Activated B cell treated with CpG ODN at 0.5 μM for 24 hours (primary cell): ENCODE measurements at regions not wholly inside any gene's neighbourhood (a gene's known extent, or its start where the extent isn't known, plus 50 kb on each side); places are given as distances from the start of the nearest gene placed in this dataset.

Source experiments
- ATAC-seq: fragments of 200-7000 bp; cut with Tn5 transposase; one replicate; pipeline ENCODE4 v1.10.0; 2021; ENCODE audit warnings: low read depth, mild to moderate bottlenecking, moderate library complexity
- CTCF ChIA-PET: fragments of 350-600 bp; sonication (Branson Sonifier 250); formaldehyde crosslinking; loops from one replicate; lab custom pipeline; 2021; ENCODE audit warnings: antibody characterized with exemption; lab: Charles Lee
- POLR2A ChIA-PET: fragments of 350-600 bp; sonication (Branson Sonifier 250); formaldehyde crosslinking; loops from one replicate; lab custom pipeline; 2021; ENCODE audit warnings: antibody characterized with exemption; lab: Charles Lee
- DNase-seq: peaks from one replicate; pipeline ENCODE4 v3.0.0; 2022
- H3K27ac Mint-ChIP-seq: one replicate; pipeline ENCODE4 v1.8.0; 2020; ENCODE audit warnings: mixed read lengths
- H3K27me3 Mint-ChIP-seq: one replicate; pipeline ENCODE4 v1.8.0; 2021; ENCODE audit warnings: mixed read lengths
- H3K36me3 Mint-ChIP-seq: one replicate; pipeline ENCODE4 v1.8.0; 2021; ENCODE audit warnings: low read depth, mixed read lengths
- H3K4me1 Mint-ChIP-seq: one replicate; pipeline ENCODE4 v1.8.0; 2021; ENCODE audit warnings: mixed read lengths
- H3K4me3 Mint-ChIP-seq: one replicate; pipeline ENCODE4 v1.8.0; 2020; ENCODE audit warnings: mild to moderate bottlenecking, mixed read lengths
- H3K9me3 Mint-ChIP-seq: one replicate; pipeline ENCODE4 v1.8.0; 2020; ENCODE audit warnings: mixed read lengths
- CTCF ChIP-seq: fragments of 200-600 bp; IDR thresholded peaks from one replicate; pipeline ENCODE4 v1.8.0; 2022; ENCODE audit warnings: antibody characterized with exemption, mild to moderate bottlenecking
- intact Hi-C: fragments of 100-400 bp; cut with micrococcal nuclease; formaldehyde crosslinking; loops from one replicate; pipeline ENCODE4 v1.15.1; 2024

- Mint-ChIP-seq H3K27ac (no peak overlapping the region), H3K4me3 (no peak overlapping the region), H3K9me3 (no peaks in the 10 kb centered on the region), H3K27me3 (peaks cover 15% of the 10 kb centered on the region), H3K36me3 (no peaks in the 10 kb centered on the region), H3K4me1 (peaks cover 3% of the 10 kb centered on the region)
- no peak for TF ChIP-seq CTCF
- intact Hi-C loops, result no loop called here
- ChIA-PET POLR2A (no interaction called here), CTCF (no interaction called here)
- ATAC-seq, result no peak
- DNase-seq, result no peak
Measured at GRCh38 chr9:136608348-136609159, 54.2 kb upstream of the EGFL7 start.

- TF ChIP-seq CTCF, result no peak
- Mint-ChIP-seq H3K36me3 (no peaks in the 10 kb centered on the region), H3K27me3 (peaks cover 15% of the 10 kb centered on the region), H3K27ac (no peak overlapping the region), H3K4me1 (peaks cover 3% of the 10 kb centered on the region), H3K9me3 (no peaks in the 10 kb centered on the region), H3K4me3 (no peak overlapping the region)
- ATAC-seq (no peak), DNase-seq (no peak)
- CTCF ChIA-PET, result no interaction called here
- POLR2A ChIA-PET, result interaction anchor here (0.7 to 1.5 kb wide), 2 partner anchors 12 to 120 kb away, joined by 3 read pairs; no protein-coding TSS in a partner anchor
- intact Hi-C loops, result no loop called here
Measured at GRCh38 chr9:136607334-136607919, 55.3 kb upstream of the EGFL7 start.

- Mint-ChIP-seq H3K36me3 (no peaks in the 10 kb centered on the region), H3K27me3 (peaks cover 15% of the 10 kb centered on the region), H3K4me3 (no peak overlapping the region), H3K4me1 (peaks cover 3% of the 10 kb centered on the region), H3K27ac (no peak overlapping the region), H3K9me3 (no peaks in the 10 kb centered on the region)
- no peak for DNase-seq
- no peak for ATAC-seq
- ChIA-PET POLR2A (interaction anchor here (1.5 kb wide), 1 partner anchor 13 kb away, joined by 3 read pairs; no protein-coding TSS in a partner anchor), CTCF (no interaction called here)
- intact Hi-C loops, result no loop called here
- no peak for TF ChIP-seq CTCF
Measured at GRCh38 chr9:136606687-136607333, 55.9 kb upstream of the EGFL7 start.

- no peak for ATAC-seq
- H3K36me3 Mint-ChIP-seq, result no peaks in the 10 kb centered on the region
- ChIA-PET CTCF (no interaction called here), POLR2A (interaction anchor here (1.5 kb wide), 1 partner anchor 13 kb away, joined by 3 read pairs; no protein-coding TSS in a partner anchor)
- TF ChIP-seq CTCF, result no peak
- H3K9me3 Mint-ChIP-seq, result no peaks in the 10 kb centered on the region
- no peak for DNase-seq
- H3K4me3 Mint-ChIP-seq, result no peak overlapping the region
- peaks cover 15% of the 10 kb centered on the region for H3K27me3 Mint-ChIP-seq
- intact Hi-C loops, result no loop called here
- H3K4me1 Mint-ChIP-seq, result peaks cover 3% of the 10 kb centered on the region
- no peak overlapping the region for H3K27ac Mint-ChIP-seq
Measured at GRCh38 chr9:136605988-136606660, 56.6 kb upstream of the EGFL7 start.
